B cell (primary cell): ENCODE measurements at regions not wholly inside any gene's neighbourhood (a gene's known extent, or its start where the extent isn't known, plus 50 kb on each side); places are given as distances from the start of the nearest gene placed in this dataset.

Experiments used
- CTCF ChIP-seq: fragments of 200-600 bp; IDR thresholded peaks from one replicate; pipeline ENCODE4 v1.8.0; 2022; ENCODE audit warnings: antibody characterized with exemption, mild to moderate bottlenecking
- EZH2 ChIP-seq: IDR thresholded peaks from 2 replicates; pipeline ENCODE4 v1.6.1; 2012; ENCODE audit warnings: borderline replicate concordance, low read depth, mild to moderate bottlenecking, moderate library complexity, low read length; ENCODE audit not compliant: insufficient read depth, poor library complexity, severe bottlenecking

GRCh38 chr7:52273685-52274610, 761.5 kb upstream of the POM121L12 start:
- TF ChIP-seq CTCF (no peak), EZH2 (no peak)
